Suprapubic skin (tissue), 4 donors: ENCODE measurements at regions not wholly inside any gene's neighbourhood (a gene's known extent, or its start where the extent isn't known, plus 50 kb on each side); places are given as distances from the start of the nearest gene placed in this dataset.

Experiments used
- DNase-seq, 2 donors: peaks; one replicate each; pipeline ENCODE4 v3.0.0-alpha.2; 2019; ENCODE audit warnings: low spot score in 2 of 2
- H3K27ac ChIP-seq: fragments of 200-600 bp; sonication (generic); one replicate; pipeline ENCODE4 v1.5.1; 2019
- H3K27me3 ChIP-seq: fragments of 200-600 bp; sonication (generic); one replicate; pipeline ENCODE4 v1.5.1; 2019
- H3K36me3 ChIP-seq: fragments of 200-600 bp; sonication (generic); one replicate; pipeline ENCODE4 v1.5.1; 2019
- H3K4me1 ChIP-seq: fragments of 200-600 bp; sonication (generic); one replicate; pipeline ENCODE4 v1.5.1; 2019
- H3K4me3 ChIP-seq: fragments of 200-600 bp; sonication (generic); one replicate; pipeline ENCODE4 v1.5.1; 2019; ENCODE audit warnings: mild to moderate bottlenecking
- H3K9me3 ChIP-seq: fragments of 200-600 bp; sonication (generic); one replicate; pipeline ENCODE4 v1.5.1; 2019
- CTCF ChIP-seq, 2 donors: fragments of 200-600 bp in 1 of 2; fragments of 450-650 bp in 1 of 2; sonication (generic) in 1 of 2; IDR thresholded peaks; one replicate each; pipeline ENCODE4 v1.5.1; 2016 to 2019; ENCODE audit warnings: antibody characterized with exemption in 2 of 2, mild to moderate bottlenecking in 1 of 2, moderate library complexity in 1 of 2
- EP300 ChIP-seq: sonication (generic); formaldehyde crosslinking; IDR thresholded peaks from one replicate; pipeline ENCODE4 v1.6.1; 2017; ENCODE audit warnings: antibody characterized with exemption
- POLR2A ChIP-seq, 2 donors: fragments of 450-650 bp; IDR thresholded peaks; one replicate each; pipeline ENCODE4 v1.6.1; 2017; ENCODE audit warnings: antibody characterized with exemption in 2 of 2, mild to moderate bottlenecking in 2 of 2, moderate library complexity in 2 of 2
- POLR2AphosphoS5 ChIP-seq, 3 donors: sonication (generic); formaldehyde crosslinking; IDR thresholded peaks; one replicate each; pipeline ENCODE4 v1.6.1; 2017; ENCODE audit warnings: antibody characterized with exemption in 3 of 3
- WGBS: methylation state at CpG from one replicate; pipeline ENCODE4 v1.1.5; 2018; 5-methylcytosine and 5-hydroxymethylcytosine counted together

- no peaks in the 10 kb centered on the region for H3K36me3 ChIP-seq
- DNase-seq = no peak
- H3K27me3 ChIP-seq = no peaks in the 10 kb centered on the region
- H3K27ac ChIP-seq = peak overlapping the region; percentile 1
- H3K4me3 ChIP-seq = no peak overlapping the region
- TF ChIP-seq CTCF (IDR thresholded peaks at IDR 0.05) = no peak
- no peak for TF ChIP-seq EP300
- no peak for TF ChIP-seq POLR2A (IDR thresholded peaks at IDR 0.05)
- no peak for TF ChIP-seq POLR2AphosphoS5 (IDR thresholded peaks at IDR 0.05)
- H3K9me3 ChIP-seq = no peaks in the 10 kb centered on the region
- WGBS = 65% methylated on average over 6 of the region's 6 CpGs
- peaks cover 11% of the 10 kb centered on the region for H3K4me1 ChIP-seq
Measured at GRCh38 chr2:129302106-129302505, 677.4 kb upstream of the RAB6C start.

DNA sequence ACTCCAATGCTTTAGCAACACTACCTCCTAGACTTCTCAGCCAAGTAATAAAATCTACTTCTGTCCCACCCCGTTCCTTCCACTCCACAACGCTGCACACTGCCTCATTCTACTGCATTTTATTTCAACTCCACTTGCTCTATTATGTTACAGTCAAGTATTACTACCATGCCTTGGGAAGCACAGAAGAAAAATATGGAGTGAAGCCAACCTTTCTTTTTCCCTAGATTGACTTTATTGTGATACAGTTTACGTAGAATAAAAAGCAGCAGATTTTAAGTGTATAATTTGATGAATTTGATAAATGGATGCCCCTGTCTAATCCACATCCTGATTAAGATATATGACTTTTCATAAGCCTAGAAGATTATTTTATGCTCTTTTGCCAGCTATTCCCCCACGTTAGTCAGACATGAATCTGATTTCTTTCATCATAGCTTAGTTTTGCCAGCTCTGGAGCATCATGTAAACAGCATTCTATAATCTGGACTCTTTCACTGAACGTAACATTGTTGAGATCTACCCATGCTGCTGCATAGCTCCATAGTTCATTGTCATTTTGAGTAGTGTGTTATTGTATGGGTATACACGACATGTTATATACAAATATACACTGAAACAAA, 676.8 kb upstream of the RAB6C start:
- no peaks in the 10 kb centered on the region for H3K36me3 ChIP-seq
- DNase-seq = no peak
- 71% methylated on average over 6 of the region's 6 CpGs for WGBS
- H3K9me3 ChIP-seq = no peaks in the 10 kb centered on the region
- no peak overlapping the region for H3K4me3 ChIP-seq
- H3K27ac ChIP-seq = peak overlapping the region; percentile 1
- peaks cover 11% of the 10 kb centered on the region for H3K4me1 ChIP-seq
- no peaks in the 10 kb centered on the region for H3K27me3 ChIP-seq
- no peak for TF ChIP-seq POLR2AphosphoS5 (IDR thresholded peaks at IDR 0.05)
- no peak for TF ChIP-seq POLR2A (IDR thresholded peaks at IDR 0.05)
- TF ChIP-seq EP300 = no peak
- no peak for TF ChIP-seq CTCF (IDR thresholded peaks at IDR 0.05)

DNA sequence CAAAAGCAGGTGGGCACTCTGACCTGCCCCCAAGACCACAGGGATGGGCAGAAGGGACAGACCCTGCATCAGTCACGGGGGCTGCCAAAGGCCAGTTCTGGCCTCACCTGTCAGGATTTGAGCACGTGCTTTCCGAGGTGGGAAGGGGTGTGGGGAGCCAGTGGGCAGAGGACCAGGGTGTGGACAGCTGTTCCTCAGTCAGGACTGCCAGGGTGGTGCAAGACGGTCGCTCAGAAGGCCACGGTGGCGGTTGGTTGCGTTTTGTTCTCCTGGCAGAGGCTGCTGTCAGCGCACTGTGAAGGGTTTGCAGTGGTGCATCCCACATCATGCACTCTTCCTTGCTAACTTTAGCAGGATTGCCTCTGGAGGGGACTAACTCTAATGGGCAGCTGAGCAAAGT, 665.3 kb upstream of the RAB6C start:
- no peaks in the 10 kb centered on the region for H3K9me3 ChIP-seq
- H3K4me3 ChIP-seq = no peak overlapping the region
- 91% methylated on average over 7 of the region's 9 CpGs for WGBS
- no peak overlapping the region for H3K27ac ChIP-seq
- H3K36me3 ChIP-seq = no peaks in the 10 kb centered on the region
- H3K27me3 ChIP-seq = no peaks in the 10 kb centered on the region
- DNase-seq = no peak
- H3K4me1 ChIP-seq = no peaks in the 10 kb centered on the region
- TF ChIP-seq POLR2AphosphoS5 (IDR thresholded peaks at IDR 0.05) (no peak), POLR2A (IDR thresholded peaks at IDR 0.05) (no peak), EP300 (no peak), CTCF (IDR thresholded peaks at IDR 0.05) (no peak)

DNA sequence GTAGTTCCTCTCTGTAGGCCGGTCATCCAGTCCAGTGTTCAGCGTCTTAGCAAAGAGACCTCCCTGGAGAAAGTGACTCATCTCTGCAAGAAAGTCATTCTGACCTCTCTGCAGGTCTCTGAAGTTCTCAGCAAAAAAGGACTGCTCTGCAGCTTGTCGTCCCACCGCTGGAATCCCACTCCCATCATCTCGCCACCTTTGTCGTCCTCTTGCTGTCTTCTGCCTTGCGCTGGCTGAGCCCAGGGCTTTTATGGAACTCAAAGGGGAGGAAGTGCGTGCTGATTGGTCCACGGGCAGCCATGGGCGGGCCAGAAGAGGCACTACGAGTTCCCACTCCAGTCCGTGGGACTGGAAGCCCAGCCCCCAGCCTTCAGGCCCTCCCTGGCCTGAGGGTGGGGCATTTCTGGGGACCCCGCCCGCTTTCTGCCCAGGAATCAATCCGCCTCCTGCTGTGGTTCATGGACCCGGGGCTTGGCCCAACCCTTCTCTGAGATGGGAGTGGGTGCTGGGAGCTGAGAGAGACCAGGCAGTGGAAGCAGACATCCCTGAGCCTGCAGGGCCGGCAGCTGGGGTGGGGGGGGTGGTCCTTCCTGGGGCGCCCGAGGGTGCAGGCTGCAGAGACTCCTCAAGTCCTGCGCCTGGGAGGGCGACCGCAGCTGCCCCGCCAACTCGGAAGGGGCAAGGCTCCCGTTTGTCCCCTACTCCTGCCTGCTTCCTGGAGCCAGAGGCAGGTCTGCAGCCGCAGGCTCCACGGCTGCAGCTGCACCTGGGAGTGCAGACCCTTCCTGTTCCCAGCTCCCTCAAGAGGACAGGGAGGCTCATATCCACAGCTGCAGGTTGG, 660.7 kb upstream of the RAB6C start:
- TF ChIP-seq POLR2A (IDR thresholded peaks at IDR 0.05) (no peak), CTCF (IDR thresholded peaks at IDR 0.05) (no peak), POLR2AphosphoS5 (IDR thresholded peaks at IDR 0.05) (no peak), EP300 (no peak)
- H3K27me3 ChIP-seq = no peaks in the 10 kb centered on the region
- no peaks in the 10 kb centered on the region for H3K36me3 ChIP-seq
- no peak overlapping the region for H3K27ac ChIP-seq
- no peaks in the 10 kb centered on the region for H3K4me1 ChIP-seq
- no peak overlapping the region for H3K4me3 ChIP-seq
- no peak for DNase-seq
- H3K9me3 ChIP-seq = no peaks in the 10 kb centered on the region
- 84% methylated on average over 19 of the region's 27 CpGs for WGBS

- Histone ChIP-seq H3K4me3 (no peak overlapping the region), H3K36me3 (no peaks in the 10 kb centered on the region), H3K9me3 (no peaks in the 10 kb centered on the region), H3K4me1 (no peaks in the 10 kb centered on the region), H3K27ac (no peak overlapping the region), H3K27me3 (no peaks in the 10 kb centered on the region)
- no peak for DNase-seq
- TF ChIP-seq POLR2AphosphoS5 (IDR thresholded peaks at IDR 0.05) (no peak), CTCF (IDR thresholded peaks at IDR 0.05) (no peak), EP300 (no peak), POLR2A (IDR thresholded peaks at IDR 0.05) (no peak)
- WGBS = no CpG with 5 or more reads among the region's 7 CpGs
Measured at GRCh38 chr2:129319422-129319717, 660.1 kb upstream of the RAB6C start.
